ENCODE measurements at regions not wholly inside any gene's neighbourhood (a gene's known extent, or its start where the extent isn't known, plus 50 kb on each side); places are given as distances from the start of the nearest gene placed in this dataset.

DNA sequence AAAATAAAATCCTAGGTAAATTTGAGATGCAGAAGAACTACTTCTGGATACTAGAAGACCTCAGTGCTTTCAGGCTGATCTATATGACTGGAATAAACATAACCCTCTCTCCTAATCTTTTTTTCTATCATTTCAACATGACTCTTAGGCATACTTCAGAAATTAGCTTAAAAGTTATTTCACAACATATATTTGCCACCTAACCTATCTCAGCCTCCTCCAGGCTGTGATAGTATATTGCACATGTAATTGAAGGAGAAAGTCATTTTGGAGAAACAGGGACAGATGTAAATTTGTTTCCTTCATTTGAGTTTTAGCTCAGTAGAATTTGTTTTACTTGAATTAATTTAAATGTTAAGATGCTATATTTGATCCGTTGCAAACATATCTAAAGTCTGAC is 1932.3 kb upstream of the CDH6 start:
- TF ChIP-seq, protein P1, sequence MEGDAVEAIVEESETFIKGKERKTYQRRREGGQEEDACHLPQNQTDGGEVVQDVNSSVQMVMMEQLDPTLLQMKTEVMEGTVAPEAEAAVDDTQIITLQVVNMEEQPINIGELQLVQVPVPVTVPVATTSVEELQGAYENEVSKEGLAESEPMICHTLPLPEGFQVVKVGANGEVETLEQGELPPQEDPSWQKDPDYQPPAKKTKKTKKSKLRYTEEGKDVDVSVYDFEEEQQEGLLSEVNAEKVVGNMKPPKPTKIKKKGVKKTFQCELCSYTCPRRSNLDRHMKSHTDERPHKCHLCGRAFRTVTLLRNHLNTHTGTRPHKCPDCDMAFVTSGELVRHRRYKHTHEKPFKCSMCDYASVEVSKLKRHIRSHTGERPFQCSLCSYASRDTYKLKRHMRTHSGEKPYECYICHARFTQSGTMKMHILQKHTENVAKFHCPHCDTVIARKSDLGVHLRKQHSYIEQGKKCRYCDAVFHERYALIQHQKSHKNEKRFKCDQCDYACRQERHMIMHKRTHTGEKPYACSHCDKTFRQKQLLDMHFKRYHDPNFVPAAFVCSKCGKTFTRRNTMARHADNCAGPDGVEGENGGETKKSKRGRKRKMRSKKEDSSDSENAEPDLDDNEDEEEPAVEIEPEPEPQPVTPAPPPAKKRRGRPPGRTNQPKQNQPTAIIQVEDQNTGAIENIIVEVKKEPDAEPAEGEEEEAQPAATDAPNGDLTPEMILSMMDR (IDR thresholded peaks at IDR 0.05): no peak
- TF ChIP-seq EZH2 (IDR thresholded peaks at IDR 0.05) (no peak), EZH2phosphoT487 (IDR thresholded peaks at IDR 0.05) (no peak)
